NCI-H1048 (cell line): ENCODE measurements at regions not wholly inside any gene's neighbourhood (a gene's known extent, or its start where the extent isn't known, plus 50 kb on each side); places are given as distances from the start of the nearest gene placed in this dataset.

Source experiments
- DNase-seq: peaks from one replicate; lab custom pipeline; 2025; lab: John Stamatoyannopoulos, UW

GRCh38 chr16:7183768-7184167 is 148.9 kb upstream of the RBFOX1 start:
- DNase-seq: no peak

GRCh38 chr16:7182510-7183109 is 150.0 kb upstream of the RBFOX1 start:
- no peak for DNase-seq

- no peak for DNase-seq
Measured at GRCh38 chr16:7177875-7178274, 154.8 kb upstream of the RBFOX1 start.

GRCh38 chr16:7171151-7171550 is 161.5 kb upstream of the RBFOX1 start:
- DNase-seq: no peak

GRCh38 chr16:7167626-7168025 is 165.0 kb upstream of the RBFOX1 start:
- DNase-seq: no peak

GRCh38 chr16:7161891-7162290 is 170.8 kb upstream of the RBFOX1 start:
- no peak for DNase-seq

GRCh38 chr16:7160093-7160492 is 172.6 kb upstream of the RBFOX1 start:
- no peak for DNase-seq

GRCh38 chr16:7158481-7158880 is 174.2 kb upstream of the RBFOX1 start:
- no peak for DNase-seq

GRCh38 chr16:7150230-7150629 is 182.4 kb upstream of the RBFOX1 start:
- DNase-seq: no peak

GRCh38 chr16:7148606-7149005 is 184.0 kb upstream of the RBFOX1 start:
- DNase-seq: no peak

- no peak for DNase-seq
Measured at GRCh38 chr16:7140899-7141298, 191.7 kb upstream of the RBFOX1 start.

GRCh38 chr16:7137560-7138330 is 194.9 kb upstream of the RBFOX1 start:
- DNase-seq: no peak

- no peak for DNase-seq
Measured at GRCh38 chr16:7132465-7132864, 200.2 kb upstream of the RBFOX1 start.

- DNase-seq: no peak
Measured at GRCh38 chr16:7124701-7125100, 207.9 kb upstream of the RBFOX1 start.

GRCh38 chr16:7124242-7124641 is 208.4 kb upstream of the RBFOX1 start:
- DNase-seq: no peak

- no peak for DNase-seq
Measured at GRCh38 chr16:7116734-7117133, 215.9 kb upstream of the RBFOX1 start.

- DNase-seq: no peak
Measured at GRCh38 chr16:7115898-7116297, 216.7 kb upstream of the RBFOX1 start.

GRCh38 chr16:7113949-7114348 is 218.7 kb upstream of the RBFOX1 start:
- DNase-seq: no peak

- DNase-seq: no peak
Measured at GRCh38 chr16:7113395-7113794, 219.2 kb upstream of the RBFOX1 start.

GRCh38 chr16:7111265-7111664 is 221.4 kb upstream of the RBFOX1 start:
- DNase-seq: no peak

- no peak for DNase-seq
Measured at GRCh38 chr16:7107436-7107835, 225.2 kb upstream of the RBFOX1 start.

GRCh38 chr16:7103056-7103455 is 229.6 kb upstream of the RBFOX1 start:
- DNase-seq: no peak

- no peak for DNase-seq
Measured at GRCh38 chr16:7101054-7101453, 231.6 kb upstream of the RBFOX1 start.

- no peak for DNase-seq
Measured at GRCh38 chr16:7097518-7097917, 235.1 kb upstream of the RBFOX1 start.
